Hematopoietic multipotent progenitor cell treated with erythropoietin and hydrocortisone succinate and interleukin-3 and kit ligand, for 8 days (in vitro differentiated cells): ENCODE measurements at regions not wholly inside any gene's neighbourhood (a gene's known extent, or its start where the extent isn't known, plus 50 kb on each side); places are given as distances from the start of the nearest gene placed in this dataset.
A peak's percentile ranks its signal among the peaks of the same experiment; 100 is the strongest.
"Not testable (repeated sequence)": the region's sequence is repeated elsewhere in the genome, so short reads cannot be mapped to it uniquely, and the experiment has no call there.

Source experiments
- DNase-seq: peaks from one replicate; pipeline ENCODE4 v3.0.0-alpha.2; 2015

- not testable (repeated sequence) for DNase-seq
Measured at GRCh38 chr1:25171013-25171412, 61.3 kb downstream of the SYF2 start.

DNA sequence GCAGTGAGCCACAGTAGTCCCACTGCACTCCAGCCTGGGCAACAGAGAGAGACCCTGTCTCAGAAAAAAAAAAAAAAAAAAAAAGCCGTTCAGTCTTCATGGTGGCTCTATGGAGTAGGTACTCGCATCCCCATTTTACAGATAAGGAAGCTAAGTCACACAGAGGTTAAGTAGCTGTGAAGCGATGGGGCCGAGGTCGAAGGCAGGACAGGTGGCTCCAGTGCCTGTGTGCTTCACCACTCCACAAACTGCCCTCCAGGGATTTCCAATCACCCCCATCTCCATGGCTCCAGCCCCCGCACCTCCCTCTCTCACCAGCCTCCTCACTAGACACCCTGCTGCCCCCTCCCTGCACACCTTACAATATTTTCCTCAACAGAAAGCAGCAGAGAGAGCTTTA, 61.9 kb downstream of the SYF2 start:
- DNase-seq = no peak

DNA sequence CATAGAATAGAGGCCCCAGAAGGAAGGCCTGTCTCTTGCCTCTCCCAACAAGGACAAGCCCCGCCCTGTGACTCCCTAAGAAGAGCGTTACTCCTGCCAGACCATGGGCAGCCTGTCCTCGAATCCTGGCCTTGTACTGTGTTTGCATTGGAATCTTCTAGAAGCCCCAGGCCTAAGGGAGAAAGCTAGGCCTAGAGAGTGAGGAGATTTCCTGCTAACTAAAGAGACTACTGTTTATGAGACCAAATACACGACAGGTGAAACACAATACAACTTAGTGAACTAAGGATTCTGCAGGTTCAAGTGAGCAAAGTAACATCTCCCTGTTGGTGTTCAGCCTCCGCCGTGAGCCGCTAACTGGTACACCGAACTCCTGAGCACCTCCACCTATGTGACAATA, 62.7 kb downstream of the SYF2 start:
- DNase-seq = no peak

DNA sequence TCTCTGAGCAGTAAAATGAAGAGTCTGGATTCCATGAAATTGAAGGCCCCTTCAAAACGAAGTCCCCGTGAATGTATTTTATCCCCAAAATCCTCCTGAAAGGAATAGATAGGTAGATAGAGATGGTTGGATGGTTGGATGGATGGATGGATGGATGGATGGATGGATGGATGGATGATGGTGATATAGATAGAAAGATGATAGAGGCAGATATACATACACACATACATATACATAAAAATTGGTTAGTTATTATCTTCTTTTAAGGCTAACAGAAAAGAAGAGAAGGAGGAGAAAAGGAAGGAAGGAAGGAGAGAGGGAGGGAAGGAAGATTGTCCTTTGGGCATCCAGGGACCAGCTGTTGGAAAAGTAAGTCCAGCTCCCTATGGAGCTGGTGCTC, 63.1 kb downstream of the SYF2 start:
- DNase-seq = no peak

GRCh38 chr1:25168193-25169071, 63.9 kb downstream of the SYF2 start:
- no peak for DNase-seq

GRCh38 chr1:25167269-25168192, 64.8 kb downstream of the SYF2 start:
- no peak for DNase-seq

DNA sequence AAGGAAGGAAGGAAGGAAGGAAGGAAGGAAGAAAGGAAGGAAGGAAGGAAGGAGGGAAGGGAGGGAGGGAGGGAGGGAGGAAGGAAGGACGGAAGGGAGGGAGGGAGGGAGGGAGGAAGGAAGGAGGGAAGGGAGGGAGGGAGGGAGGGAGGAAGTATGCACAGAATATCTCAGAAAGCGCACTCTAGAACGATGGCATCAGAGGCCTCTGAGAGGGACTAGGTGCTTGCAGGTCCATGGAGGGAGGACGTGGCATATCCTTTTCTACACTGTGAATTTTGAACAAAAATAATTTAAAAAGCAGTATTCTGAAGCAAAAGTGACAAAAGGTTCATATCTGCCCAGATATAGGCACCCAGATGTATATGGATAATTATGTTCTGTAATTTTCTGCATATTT, 65.5 kb downstream of the SYF2 start:
- no peak for DNase-seq

DNA sequence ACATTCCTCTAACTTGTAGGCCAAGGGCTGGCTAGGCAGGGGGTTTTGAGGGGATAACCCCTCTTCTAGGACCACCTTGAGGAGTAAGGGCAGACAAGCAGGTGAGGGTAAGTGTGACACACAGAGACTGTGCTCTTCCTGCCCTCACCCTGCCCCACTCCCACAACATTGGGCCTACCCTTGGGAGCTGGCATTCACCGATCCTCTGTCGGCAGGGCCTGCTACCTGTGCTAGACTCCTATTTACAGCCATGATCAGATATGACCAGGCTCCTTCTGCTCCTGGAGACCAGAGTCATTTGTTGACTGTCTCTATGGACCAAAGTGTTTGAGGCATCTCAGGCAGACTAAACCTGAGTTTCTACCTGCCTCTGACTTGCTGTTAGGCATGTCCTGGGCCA, 68.3 kb downstream of the SYF2 start:
- no peak for DNase-seq

GRCh38 chr1:25161981-25162380, 70.3 kb downstream of the SYF2 start:
- no peak for DNase-seq

- DNase-seq = no peak
Measured at GRCh38 chr1:25157846-25158245, 74.5 kb downstream of the SYF2 start.

DNA sequence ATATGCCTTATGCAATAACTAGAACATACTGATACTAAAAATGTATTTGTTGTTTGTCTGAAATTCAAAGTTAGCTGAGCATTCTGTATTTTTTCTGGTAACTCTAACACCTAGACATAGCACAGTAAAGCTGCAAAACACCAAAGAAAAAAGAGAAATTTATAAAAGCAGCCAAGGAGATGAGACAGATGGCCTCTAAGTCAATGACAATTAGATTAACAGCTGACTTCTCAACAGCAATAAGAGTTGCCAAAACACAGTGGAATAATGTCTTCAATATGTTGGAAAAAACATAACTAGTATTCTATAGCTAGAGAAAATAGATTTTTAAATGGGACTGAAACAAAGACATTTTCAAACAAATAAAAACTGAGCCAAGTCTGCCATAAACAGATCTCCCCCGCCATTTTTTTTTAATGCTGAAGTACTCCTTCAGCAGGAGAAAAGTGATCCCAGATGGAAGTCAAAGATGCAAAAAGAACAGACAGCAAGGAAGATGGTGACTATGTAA, 81.3 kb downstream of the SYF2 start:
- DNase-seq = no peak

GRCh38 chr1:25148673-25149300, 83.5 kb downstream of the SYF2 start:
- peak; percentile 60 for DNase-seq

DNA sequence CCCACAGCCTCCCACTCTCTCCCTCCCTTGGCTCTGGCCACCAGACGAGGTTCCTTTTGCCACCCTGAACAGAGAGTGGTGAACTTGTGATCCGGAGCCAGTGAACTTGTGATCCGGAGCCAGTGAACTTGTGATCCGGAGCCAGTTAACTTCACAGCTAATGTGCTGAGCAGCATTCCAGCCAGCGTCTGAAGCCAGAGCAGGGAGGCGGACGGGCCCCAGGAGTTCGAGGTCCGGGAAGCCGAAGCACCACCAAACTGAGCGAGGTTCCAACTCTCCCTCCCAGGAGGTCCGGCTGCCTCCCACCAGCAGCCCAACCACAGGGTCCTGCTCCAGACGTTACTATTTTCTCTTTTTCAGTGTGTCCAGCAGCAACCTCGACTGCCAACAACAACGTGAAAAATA, 85.8 kb downstream of the SYF2 start:
- DNase-seq = no peak

DNA sequence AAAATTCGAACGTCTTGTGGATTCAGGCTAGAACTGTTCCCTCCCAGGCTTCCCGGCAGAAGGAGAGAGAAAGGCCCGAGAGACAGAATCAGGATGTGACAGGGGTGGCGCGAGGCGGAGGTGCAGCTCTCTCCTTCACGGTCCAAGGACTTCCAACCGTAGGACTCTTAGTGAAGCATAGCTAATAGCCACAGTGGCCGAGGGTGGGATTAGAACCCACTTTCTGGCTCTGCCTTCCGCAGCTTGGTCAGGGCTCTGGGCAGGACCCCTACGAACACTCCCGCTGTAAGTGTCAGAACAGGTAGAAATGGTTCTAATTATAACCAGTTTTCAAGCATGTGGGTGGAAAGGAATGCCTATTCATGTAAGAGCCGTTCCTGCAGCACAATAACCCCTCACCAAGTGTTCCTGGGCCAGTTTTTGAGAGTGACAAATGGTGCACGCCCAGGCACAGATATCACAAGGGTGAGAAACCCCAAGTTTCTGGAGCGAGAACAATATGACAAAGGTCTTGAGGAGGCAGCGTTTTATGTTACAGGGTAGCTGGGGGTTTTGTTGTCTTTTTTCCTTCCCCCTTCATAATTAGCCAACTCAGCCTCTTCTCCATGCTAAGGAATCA, 86.4 kb downstream of the SYF2 start:
- DNase-seq = no peak

DNA sequence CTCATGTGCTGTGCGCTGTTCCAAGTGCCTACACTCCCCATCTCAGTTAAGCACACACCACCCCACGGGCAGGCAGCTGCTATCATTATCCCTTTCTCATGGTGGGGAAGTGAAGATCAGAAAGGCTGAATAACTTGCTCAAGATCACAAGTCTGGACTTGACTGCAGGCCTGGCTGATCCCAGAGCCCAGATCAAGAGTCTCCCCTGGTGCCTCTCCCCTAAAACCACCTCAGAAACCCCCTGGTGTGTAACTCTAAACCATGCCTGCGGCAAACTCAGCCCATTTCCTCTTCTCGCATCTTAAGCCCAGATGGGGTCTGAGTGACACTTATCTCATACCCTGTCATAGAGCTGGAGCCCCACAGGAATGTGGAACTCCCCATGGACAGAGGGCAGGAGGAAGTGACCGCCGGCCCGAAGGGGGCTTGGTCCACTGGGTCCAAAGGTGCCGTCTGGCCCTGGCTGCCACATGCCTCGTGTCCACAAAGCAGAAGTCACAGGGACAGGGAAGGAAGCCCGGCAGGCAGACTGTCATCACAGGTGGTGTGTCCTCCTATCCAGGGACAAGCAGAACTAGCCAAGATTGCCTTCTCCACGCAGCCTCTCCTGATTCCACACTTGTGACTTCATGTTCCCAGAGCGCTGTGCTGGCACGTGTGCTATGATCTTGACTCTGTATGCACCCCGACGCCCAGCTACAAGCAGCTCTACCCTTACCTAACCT, 92.1 kb downstream of the SYF2 start:
- no peak for DNase-seq

GRCh38 chr1:25137521-25138395, 94.5 kb downstream of the SYF2 start:
- DNase-seq = no peak

DNA sequence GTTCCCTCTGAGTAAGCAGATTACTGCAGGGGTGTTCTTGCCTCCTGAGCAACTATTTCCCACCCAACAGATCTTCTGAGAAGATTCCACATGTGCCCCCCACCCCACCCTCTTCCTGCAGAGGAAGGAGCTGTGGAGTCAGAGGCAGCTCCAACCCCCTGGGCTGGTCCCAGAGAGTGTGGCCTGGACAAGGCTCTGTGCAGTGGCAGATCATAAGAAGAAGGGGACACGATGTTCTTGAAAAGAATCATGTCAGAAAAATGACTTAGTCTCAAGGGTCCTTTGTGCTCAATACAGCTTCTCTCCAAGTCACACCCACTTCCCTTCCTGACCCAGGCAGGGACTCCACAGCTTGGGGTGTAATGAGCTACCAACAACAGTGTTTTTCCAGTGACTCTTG, 95.2 kb downstream of the SYF2 start:
- no peak for DNase-seq

GRCh38 chr1:25135909-25136308, 96.4 kb downstream of the SYF2 start:
- no peak for DNase-seq

DNA sequence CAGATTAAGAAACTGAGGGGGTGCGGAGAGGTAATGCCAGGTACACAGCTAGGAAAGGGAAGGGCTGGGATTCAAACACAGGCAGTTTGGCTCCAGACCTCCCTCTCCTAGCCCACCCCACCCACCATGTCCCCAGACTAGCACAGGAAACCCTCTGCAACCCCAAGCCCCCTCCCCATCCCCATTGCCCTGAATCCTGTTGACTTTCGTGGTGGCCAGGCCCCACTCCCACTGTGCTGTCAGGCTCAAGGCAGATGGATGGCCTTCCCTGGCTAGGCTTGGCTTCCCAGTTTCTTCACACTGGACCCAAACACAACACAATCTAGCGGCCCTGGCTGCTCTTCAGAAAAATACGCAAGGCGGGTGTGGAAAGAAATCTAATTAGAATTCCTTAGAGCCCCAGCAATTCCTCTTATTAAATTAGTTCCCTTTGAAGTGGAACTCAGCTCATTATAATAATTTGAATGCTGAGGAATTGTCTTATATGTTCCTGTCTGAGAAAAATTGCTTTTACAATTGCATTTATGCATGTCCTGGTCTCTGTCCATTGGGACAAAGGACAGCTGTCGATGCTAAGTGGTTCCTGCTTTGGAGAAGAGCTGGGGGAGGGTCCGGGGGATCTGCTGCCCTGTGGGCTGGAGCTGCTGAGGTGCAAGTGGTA, 97.4 kb downstream of the SYF2 start:
- DNase-seq = no peak

GRCh38 chr1:25134307-25134706, 98.0 kb downstream of the SYF2 start:
- no peak for DNase-seq
